GM19035 (cell line): ENCODE measurements at regions not wholly inside any gene's neighbourhood (a gene's known extent, or its start where the extent isn't known, plus 50 kb on each side); places are given as distances from the start of the nearest gene placed in this dataset.

Source experiments
- ATAC-seq: cut with Tn5 transposase; IDR thresholded peaks from one replicate; pipeline ENCODE4 v1.9.1; 2021; ENCODE audit not compliant: unreplicated experiment

- no peak for ATAC-seq
Measured at GRCh38 chr15:85889956-85890619, 95.4 kb upstream of the KLHL25 start.

- ATAC-seq, result no peak
Measured at GRCh38 chr15:85890620-85890980, 95.9 kb upstream of the KLHL25 start.

- ATAC-seq, result no peak
Measured at GRCh38 chr15:85891470-85891869, 96.7 kb upstream of the KLHL25 start.

GRCh38 chr15:85892232-85892631 is 97.5 kb upstream of the KLHL25 start:
- no peak for ATAC-seq

- no peak for ATAC-seq
Measured at GRCh38 chr15:85897207-85897894, 102.6 kb upstream of the KLHL25 start.

GRCh38 chr15:85897895-85898717 is 103.4 kb upstream of the KLHL25 start:
- ATAC-seq, result no peak

- ATAC-seq, result no peak
Measured at GRCh38 chr15:85899927-85900326, 105.2 kb upstream of the KLHL25 start.

GRCh38 chr15:85905751-85906450 is 111.2 kb upstream of the KLHL25 start:
- ATAC-seq, result no peak

GRCh38 chr15:85906640-85907039 is 111.9 kb upstream of the KLHL25 start:
- ATAC-seq, result no peak

GRCh38 chr15:85910834-85911233 is 116.1 kb upstream of the KLHL25 start:
- no peak for ATAC-seq

GRCh38 chr15:85913461-85913860 is 118.7 kb upstream of the KLHL25 start:
- no peak for ATAC-seq

- ATAC-seq, result no peak
Measured at GRCh38 chr15:85920956-85921355, 126.2 kb upstream of the KLHL25 start.

- ATAC-seq, result no peak
Measured at GRCh38 chr15:85924088-85924487, 129.4 kb upstream of the KLHL25 start.

GRCh38 chr15:85925649-85926237 is 131.0 kb upstream of the KLHL25 start:
- ATAC-seq, result no peak

GRCh38 chr15:85926834-85927233 is 132.1 kb upstream of the KLHL25 start:
- no peak for ATAC-seq

- no peak for ATAC-seq
Measured at GRCh38 chr15:85927931-85928537, 133.3 kb upstream of the KLHL25 start.

GRCh38 chr15:85929786-85930185 is 135.1 kb upstream of the KLHL25 start:
- no peak for ATAC-seq

GRCh38 chr15:85932391-85932790 is 137.7 kb upstream of the KLHL25 start:
- no peak for ATAC-seq

- no peak for ATAC-seq
Measured at GRCh38 chr15:85934691-85935090, 140.0 kb upstream of the KLHL25 start.

GRCh38 chr15:85935182-85935581 is 140.5 kb upstream of the KLHL25 start:
- no peak for ATAC-seq

- no peak for ATAC-seq
Measured at GRCh38 chr15:85937661-85938060, 142.0 kb upstream of the AGBL1 start.
